ENCODE measurements at regions not wholly inside any gene's neighbourhood (a gene's known extent, or its start where the extent isn't known, plus 50 kb on each side); places are given as distances from the start of the nearest gene placed in this dataset.

- no peak for DNase-seq
These were observed 576.8 kb upstream of the TMEM132C start for GRCh38 chr12:127690161-127690560.

DNA sequence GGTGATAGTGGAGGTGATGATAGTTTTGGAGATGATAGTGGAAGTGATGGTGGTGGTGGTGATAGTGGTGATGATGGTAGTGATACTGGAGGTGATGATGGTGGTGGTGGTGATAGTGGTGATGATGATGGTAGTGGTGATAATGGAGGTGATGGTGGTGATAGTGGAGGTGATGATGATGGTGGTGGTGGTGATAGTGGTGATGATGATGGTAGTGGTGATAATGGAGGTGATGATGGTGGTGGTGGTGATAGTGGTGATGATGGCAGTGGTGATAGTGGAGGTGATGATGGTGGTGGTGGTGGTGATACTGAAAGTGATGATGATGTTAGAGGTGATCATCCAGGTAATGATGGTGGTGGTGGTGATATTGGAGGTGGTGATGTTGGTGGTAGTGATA lies 570.0 kb upstream of the TMEM132C start:
- DNase-seq = no peak

DNA sequence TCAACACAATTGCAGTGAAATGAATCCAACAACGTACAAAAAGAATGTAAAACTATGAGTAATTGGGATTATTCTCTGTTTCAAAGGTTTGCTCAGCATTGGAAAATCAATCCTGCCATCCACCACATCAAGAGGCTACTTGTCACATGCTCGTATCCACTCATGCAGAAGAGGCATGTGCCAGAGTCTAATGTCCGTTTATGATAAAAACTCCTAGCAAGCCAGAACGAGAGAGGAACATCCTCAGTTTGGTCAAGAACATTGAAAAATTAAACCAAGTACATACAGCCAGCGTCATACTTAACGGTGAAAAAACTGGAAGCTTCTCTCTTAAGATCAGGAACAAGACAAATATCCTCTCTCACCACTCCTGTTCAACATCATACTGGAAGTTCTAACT lies 563.9 kb upstream of the TMEM132C start:
- no peak for DNase-seq

DNA sequence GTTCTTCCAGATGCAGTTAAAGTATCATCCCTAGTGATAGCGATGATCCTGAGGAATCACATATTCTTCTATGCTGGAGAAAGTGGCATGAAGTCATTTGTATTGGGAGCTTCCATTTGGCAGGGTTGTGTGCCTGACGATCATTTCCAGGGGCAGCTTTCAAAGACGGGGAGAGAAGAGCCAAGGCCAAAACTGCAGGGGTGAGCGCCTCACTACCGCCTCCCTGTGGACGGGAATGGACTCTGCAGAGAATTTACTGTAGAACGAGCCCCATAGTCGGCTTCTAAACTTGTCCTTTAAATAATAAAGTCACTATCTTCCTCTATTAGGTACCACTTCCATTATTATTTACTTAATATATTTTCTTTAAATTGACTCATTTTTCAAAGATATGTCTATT lies 555.9 kb upstream of the TMEM132C start:
- no peak for DNase-seq

- no peak for DNase-seq
These were observed 554.4 kb upstream of the TMEM132C start for GRCh38 chr12:127712561-127712960.

GRCh38 chr12:127716166-127716565 lies 550.8 kb upstream of the TMEM132C start:
- DNase-seq = no peak

GRCh38 chr12:127717278-127717677 lies 549.7 kb upstream of the TMEM132C start:
- no peak for DNase-seq

- DNase-seq = no peak
These were observed 546.6 kb upstream of the TMEM132C start for GRCh38 chr12:127720334-127720733.

DNA sequence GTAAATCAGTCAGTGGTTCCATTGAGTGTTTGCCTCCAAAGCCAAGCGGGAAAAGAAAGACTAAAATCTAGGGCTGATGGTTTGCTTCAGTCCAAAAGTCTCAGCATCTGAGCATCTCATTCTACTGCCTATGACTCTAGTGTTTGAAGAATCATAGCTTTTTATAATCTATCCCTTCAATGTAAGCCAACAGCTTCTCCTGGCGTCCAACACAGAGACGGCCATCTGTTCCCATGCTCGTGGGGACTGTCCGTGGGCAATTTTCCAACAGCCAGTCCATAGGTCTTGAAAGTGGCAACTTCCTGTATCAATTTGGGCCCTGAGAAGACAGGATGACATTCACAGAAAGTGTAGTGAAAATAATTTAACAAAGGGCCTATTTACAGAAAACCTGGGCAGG lies 544.4 kb upstream of the TMEM132C start:
- DNase-seq = peak; percentile 32

- peak; percentile 33 for DNase-seq
These were observed 543.7 kb upstream of the TMEM132C start for GRCh38 chr12:127723251-127723650.

GRCh38 chr12:127726671-127727315 lies 540.2 kb upstream of the TMEM132C start:
- peak; percentile 18 for DNase-seq

- DNase-seq = no peak
These were observed 538.7 kb upstream of the TMEM132C start for GRCh38 chr12:127728285-127728684.

DNA sequence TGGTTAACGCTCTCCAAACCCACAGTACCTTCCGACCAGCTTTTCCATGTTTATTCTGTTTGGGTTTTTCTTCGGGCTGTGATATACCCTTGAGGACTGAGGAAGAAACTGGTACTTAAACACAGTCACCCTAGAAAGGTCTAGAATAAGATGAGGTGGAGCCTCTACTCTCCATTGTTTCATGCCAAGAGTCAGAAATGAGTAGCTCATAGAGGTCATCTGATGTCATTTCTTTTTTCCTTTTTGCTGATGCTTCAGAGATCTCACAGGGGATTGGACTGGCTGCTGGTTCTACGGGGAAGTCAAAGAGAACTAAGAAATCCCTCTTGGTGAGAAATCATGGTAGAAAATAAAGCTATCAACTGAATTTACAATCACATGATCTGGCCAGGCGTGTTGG lies 538.2 kb upstream of the TMEM132C start:
- no peak for DNase-seq

DNA sequence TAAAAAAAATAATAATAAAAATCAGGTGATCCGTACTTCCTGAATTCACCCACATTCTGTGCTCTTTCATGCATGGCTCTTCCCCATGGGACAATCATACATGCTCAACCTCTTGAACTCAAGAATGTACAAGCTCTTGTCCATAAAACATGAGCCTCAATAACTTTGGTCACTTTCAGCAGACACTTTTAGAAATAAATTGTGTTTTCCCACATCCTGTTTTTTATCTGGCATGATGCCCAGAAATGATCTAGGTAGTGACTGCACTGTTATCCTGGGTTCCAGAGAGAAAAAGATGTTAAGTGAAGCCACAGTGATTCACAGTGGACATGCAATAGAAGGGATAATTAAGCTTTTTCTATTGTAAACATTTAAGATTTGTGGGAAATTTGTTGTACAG lies 537.6 kb upstream of the TMEM132C start:
- no peak for DNase-seq

DNA sequence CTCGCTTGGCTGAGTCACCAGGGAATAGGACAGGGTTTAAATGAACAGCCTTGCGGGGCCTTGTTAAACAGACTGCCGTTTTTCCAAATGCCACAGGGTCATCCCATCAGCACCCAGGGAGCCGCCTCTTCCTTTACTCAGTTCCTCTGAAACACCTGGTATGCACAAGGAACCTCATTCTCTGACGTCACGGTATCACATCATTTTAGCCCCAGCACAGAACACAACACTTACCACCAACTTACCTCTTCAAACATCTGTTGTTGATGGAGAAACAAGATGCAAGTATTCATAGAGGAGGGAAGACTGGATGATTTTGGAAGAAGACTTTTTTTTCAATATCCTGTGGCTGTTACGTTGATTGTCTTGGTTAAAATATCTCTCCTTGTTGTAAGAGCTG lies 535.3 kb upstream of the TMEM132C start:
- DNase-seq = no peak

- DNase-seq = no peak
These were observed 524.7 kb upstream of the TMEM132C start for GRCh38 chr12:127742231-127742630.

DNA sequence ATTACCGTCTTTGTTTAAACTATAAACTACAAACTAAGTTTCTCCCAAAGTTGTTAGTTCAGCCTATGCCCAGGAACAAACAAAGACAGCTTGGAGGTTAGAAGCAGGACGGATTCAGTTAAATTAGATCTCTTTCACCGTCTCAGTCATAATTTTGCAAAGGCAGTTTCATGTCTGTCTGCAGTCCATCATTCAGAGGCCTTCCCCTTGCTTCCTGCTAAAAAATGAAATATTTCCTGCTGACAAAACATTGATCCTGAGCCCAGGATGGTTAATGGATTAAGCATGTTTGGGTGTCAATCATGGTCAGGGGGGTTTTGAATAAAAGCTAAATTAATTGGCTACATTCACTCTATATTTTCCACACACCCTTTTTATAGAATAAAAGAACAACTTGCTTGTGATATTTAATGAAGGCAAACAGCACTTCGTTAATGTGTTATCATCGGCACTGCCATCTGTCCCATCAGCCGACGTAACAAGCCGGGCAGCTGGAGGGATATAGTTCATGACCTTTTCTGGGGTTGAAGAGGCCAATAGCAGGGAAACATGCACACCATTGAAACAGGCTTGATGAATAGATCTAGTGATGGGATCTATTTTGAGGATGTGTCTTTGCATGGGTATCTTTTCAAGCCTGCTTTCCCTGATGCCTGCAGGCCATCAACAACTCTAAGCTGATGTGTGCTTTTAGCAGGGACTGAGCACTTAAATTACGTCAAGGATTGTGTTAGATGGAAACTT lies 521.3 kb upstream of the TMEM132C start:
- peak; percentile 42 for DNase-seq

DNA sequence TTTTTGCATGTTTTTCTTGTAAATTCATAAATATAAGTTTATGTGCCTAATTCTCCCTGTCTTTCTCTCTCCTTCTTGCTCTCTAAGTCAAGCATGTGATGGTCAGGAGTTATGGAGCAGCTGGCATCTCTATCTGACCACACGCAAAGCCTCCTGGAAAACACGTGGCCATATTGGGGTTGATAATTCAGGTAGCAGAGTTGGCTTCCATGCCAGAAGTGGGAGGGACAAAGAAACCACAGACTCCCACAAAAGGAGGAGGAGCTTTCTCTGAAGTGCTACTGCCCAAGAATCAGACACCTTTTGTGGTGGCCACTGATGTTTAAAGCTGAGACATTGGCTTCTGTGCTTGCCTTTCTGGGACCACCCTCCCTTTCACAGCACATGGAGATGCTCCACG lies 517.6 kb upstream of the TMEM132C start:
- no peak for DNase-seq

DNA sequence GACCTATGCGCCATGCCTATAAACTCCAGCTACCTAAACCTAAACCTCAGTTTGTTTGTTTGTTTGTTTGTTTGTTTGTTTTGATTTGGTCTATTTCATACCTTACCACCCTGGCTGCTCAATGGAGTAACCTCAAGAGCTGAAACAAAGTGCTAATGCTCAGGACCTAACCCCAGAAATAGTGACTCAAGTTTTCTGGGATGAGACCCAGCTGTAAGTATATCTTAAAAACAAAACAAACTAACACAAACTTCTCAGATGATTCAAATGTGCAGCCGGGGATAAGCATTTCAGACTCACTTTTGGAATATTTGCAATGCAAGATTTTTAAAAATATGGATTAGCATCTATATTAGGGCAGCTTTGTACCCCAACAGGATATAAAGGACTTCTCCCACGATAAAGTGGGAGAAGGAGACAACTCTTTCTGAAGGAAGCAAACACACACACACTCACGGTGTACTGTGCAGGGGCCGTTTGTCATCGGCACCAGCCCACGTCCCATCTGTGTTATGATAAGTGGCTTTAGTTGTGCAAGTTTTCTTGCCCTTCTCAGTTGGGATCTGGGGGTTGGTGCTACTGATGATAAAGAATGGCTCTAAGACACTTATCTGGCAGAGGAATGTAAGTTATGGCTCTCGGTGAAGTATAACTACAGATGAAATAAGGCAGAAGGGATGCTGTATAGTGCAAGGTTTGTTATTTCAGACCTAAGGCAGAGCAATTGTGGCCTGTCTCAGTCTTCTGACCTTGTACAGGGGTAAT lies 516.7 kb upstream of the TMEM132C start:
- DNase-seq = no peak

DNA sequence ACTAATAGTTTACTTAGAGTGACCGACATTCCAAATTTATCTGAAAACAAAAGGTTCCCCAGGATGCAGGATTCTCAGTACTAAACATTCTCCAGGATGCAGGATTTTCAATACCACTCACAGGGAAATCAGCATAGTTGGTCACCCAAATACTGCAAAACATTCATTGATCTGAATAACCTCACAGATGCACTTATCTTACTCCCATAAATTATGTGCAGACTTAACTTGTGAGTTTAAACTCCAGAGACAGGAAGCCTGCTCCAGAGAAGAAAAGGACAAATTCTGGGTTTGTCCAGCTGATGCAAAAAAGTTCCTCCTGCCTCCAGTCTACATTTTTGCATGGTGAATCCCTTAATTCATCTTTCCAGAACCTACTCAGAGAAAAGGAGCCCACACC lies 514.2 kb upstream of the TMEM132C start:
- no peak for DNase-seq

GRCh38 chr12:127760357-127760756 lies 506.6 kb upstream of the TMEM132C start:
- no peak for DNase-seq

GRCh38 chr12:127760996-127761395 lies 506.0 kb upstream of the TMEM132C start:
- no peak for DNase-seq

- no peak for DNase-seq
These were observed 505.1 kb upstream of the TMEM132C start for GRCh38 chr12:127761880-127762279.

- no peak for DNase-seq
These were observed 499.3 kb upstream of the TMEM132C start for GRCh38 chr12:127767656-127768055.

Data from NCI-H1694 (cell line).